ENCODE measurements at regions not wholly inside any gene's neighbourhood (a gene's known extent, or its start where the extent isn't known, plus 50 kb on each side); places are given as distances from the start of the nearest gene placed in this dataset.

- TF ChIP-seq CTCF (IDR thresholded peaks at IDR 0.05; ENCODE audit: low read depth, low read length) (no peak), EZH2phosphoT487 (IDR thresholded peaks at IDR 0.05; ENCODE audit: low read depth) (no peak)
Observed at GRCh38 chr13:62113179-62113578, 697.5 kb upstream of the PCDH20 start.
